Fibroblast of pulmonary artery (primary cell): ENCODE measurements at regions not wholly inside any gene's neighbourhood (a gene's known extent, or its start where the extent isn't known, plus 50 kb on each side); places are given as distances from the start of the nearest gene placed in this dataset.

ENCODE experiments used
- DNase-seq: peaks from one replicate; pipeline ENCODE4 v3.0.0-alpha.2; 2010; ENCODE audit warnings: low read depth
- H3K4me3 ChIP-seq: replicated peaks from 2 replicates; pipeline ENCODE4 v1.5.1; 2011; ENCODE audit warnings: low read depth, mild to moderate bottlenecking, control low read depth, low read length, moderate library complexity
- TF ChIP-seq, protein P1 (sequence below): IDR thresholded peaks from 2 replicates; pipeline ENCODE4 v1.5.1; 2011; ENCODE audit warnings: mild to moderate bottlenecking, control low read depth, low read length, inconsistent platforms; ENCODE audit errors: missing control alignments

DNA sequence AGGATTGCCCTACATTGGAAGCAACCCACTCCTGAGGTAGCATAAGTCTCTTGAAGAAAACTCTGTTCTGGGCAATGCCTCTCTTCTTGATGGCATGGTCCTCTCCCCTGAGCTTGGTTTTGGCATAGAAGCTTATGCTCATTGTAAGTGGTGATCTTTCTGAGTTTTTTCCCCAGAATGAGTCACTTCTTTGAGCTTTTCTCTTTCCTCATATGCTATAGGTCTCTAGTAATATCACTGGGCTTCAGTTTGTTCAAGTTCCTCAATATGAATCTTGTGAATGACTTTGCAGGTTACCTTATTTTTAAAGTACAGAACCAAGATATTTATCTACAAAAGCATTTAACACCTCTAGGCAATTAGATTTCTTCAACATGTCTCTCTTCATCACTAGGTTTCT, 76.5 kb upstream of the ATG10 start:
- no peak overlapping the region for H3K4me3 ChIP-seq
- TF ChIP-seq, protein P1, sequence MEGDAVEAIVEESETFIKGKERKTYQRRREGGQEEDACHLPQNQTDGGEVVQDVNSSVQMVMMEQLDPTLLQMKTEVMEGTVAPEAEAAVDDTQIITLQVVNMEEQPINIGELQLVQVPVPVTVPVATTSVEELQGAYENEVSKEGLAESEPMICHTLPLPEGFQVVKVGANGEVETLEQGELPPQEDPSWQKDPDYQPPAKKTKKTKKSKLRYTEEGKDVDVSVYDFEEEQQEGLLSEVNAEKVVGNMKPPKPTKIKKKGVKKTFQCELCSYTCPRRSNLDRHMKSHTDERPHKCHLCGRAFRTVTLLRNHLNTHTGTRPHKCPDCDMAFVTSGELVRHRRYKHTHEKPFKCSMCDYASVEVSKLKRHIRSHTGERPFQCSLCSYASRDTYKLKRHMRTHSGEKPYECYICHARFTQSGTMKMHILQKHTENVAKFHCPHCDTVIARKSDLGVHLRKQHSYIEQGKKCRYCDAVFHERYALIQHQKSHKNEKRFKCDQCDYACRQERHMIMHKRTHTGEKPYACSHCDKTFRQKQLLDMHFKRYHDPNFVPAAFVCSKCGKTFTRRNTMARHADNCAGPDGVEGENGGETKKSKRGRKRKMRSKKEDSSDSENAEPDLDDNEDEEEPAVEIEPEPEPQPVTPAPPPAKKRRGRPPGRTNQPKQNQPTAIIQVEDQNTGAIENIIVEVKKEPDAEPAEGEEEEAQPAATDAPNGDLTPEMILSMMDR, result no peak
- DNase-seq, result peak; percentile 8

DNA sequence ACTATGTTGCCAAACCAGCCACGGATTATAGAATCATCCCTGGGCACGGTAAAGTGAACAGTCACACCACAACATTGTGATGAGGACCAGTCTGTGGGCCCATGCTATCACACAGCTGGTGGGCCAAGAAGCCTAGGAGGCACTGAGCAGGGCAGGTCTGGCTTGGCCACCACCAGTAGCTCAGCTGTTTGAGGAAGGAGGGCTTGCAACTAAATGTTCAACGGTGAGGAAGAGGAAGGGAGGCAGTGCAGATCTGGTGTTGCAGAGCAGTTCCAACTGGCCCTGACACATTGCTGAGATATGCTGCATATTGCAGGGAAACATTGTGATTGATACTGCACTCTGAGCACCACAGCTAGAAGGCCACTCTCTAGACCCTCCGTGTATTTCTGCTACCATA, 77.9 kb upstream of the ATG10 start:
- no peak overlapping the region for H3K4me3 ChIP-seq
- DNase-seq, result no peak
- TF ChIP-seq, protein P1, result no peak

DNA sequence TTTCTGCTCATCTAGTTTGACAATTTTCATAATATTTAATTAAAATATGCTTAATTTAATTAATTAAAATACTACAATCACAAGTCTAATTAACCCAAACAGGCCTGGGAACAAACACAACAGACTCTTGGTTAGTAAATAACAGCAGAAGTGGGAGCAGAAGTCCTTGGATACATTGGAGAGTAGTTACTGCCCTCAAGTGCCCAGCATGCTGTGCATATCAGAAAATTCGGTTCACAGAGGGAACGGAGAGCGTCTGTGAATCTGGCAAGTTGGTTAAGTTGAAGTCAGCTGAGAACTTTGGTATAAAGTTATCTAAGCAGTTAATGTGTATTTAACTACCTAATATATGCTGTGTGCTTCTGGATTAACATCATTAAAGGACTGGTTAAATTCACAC, 87.0 kb upstream of the ATG10 start:
- DNase-seq, result no peak
- no peak overlapping the region for H3K4me3 ChIP-seq
- TF ChIP-seq, protein P1, result no peak

DNA sequence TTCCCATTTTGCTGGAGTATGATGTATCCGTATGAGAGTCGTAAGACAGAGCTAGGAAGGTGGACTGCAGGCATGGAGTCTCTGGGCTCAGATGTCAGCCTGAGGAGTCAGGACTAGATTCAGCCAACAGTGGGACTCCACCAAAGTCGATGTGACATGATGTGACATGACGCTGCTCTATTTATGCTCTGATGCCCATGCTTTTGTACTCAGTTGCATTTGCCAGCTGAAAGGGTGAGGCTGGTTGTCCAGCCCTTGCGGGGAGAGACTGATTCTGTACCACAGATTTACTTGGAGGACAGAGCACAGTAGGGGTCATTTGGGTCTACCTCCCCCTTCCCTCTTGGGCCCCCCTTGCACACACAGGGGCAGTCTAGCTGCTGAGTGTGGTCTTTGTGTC, 88.5 kb upstream of the ATG10 start:
- TF ChIP-seq, protein P1, result no peak
- no peak overlapping the region for H3K4me3 ChIP-seq
- DNase-seq, result no peak

DNA sequence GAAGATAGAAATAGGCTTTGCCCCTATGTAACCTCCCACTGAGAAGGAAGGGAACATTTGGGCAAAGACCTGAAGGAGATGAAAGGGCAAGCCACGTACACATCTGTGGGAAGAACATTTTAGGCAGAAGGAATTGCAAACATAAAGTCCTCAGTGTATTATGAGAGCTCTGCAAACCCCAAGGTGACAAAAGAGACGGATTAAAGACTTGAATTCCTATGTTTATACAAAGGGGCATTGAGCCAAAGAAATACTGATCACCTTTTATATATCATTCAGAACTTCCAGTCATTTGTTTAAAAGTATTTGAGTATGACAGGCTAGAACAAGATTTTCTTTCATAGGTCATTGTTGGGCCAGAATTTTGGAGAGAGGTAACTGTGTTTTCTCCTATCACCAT, 90.2 kb upstream of the ATG10 start:
- no peak overlapping the region for H3K4me3 ChIP-seq
- no peak for DNase-seq
- TF ChIP-seq, protein P1, result no peak

DNA sequence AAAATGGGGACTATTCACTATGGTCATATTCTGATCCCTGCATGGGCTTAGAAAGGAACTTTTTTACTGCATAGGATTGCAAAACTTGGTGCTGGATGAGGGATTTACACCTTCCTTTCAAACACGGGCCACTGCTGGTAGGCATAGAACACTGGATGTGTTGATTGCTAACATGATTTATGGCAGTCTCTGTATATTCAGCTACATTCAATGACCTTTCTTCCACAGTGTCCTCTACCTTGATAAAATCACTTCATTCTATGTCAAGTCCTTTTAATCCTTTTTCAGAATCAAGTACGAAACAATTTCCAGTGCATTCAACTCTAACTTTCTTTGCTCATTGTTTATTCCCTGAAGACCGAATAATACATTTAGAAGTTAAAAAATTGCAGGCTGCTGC, 91.9 kb upstream of the ATG10 start:
- no peak overlapping the region for H3K4me3 ChIP-seq
- no peak for DNase-seq
- TF ChIP-seq, protein P1, result no peak

DNA sequence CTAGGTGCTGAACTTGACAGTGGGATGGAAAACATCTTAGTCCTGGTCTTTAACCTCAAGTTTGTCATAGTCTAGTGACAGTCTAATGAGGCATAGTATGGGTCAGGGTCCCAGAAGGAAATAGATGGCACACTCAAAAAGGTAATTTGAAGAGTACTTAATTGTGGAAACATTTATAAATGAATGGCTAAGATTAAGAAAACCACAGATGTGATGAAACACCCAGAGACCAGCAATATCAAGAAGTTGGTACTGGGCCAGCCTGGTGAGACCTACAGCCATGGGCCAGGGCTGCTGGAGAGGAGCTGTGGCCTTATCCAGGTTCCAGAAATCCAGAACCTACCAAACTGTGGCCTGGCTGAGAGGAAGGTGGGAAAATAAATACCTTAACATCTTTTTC, 93.5 kb upstream of the ATG10 start:
- TF ChIP-seq, protein P1, result no peak
- H3K4me3 ChIP-seq, result no peak overlapping the region

More for the DNA sequence above, 93.5 kb upstream of the ATG10 start:
- DNase-seq, result peak; percentile 7
